22Rv1 (cell line): ENCODE measurements at regions not wholly inside any gene's neighbourhood (a gene's known extent, or its start where the extent isn't known, plus 50 kb on each side); places are given as distances from the start of the nearest gene placed in this dataset.

Experiments
- ZFX ChIP-seq: fragments of 450-650 bp; IDR thresholded peaks from 2 replicates; pipeline ENCODE4 v1.6.1; 2017; ENCODE audit warnings: antibody characterized with exemption, borderline replicate concordance
- TF ChIP-seq, protein P1 (sequence below): fragments of 450-650 bp; IDR thresholded peaks from 2 replicates; pipeline ENCODE4 v1.5.1; 2017; ENCODE audit warnings: mild to moderate bottlenecking

DNA sequence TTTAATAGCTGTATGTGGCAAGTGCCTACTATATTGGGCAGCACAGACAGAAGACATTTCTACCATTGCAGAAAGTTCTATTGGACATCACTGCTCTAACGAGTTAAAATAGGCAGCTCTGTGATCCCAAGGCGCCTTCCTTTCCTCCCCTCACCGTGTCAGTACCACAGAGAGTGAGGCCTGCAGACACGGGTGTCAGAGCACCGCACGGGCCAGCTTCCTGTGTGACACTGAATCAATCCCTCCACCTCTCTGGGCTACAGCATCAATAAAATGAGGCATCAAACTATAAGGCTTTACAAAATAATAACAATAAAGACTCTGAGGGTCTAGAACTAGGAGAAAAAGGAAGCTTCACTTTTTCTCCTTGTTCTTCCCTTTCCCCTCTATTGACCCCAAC, 246.7 kb downstream of the FOXD2 start:
- TF ChIP-seq, protein P1, sequence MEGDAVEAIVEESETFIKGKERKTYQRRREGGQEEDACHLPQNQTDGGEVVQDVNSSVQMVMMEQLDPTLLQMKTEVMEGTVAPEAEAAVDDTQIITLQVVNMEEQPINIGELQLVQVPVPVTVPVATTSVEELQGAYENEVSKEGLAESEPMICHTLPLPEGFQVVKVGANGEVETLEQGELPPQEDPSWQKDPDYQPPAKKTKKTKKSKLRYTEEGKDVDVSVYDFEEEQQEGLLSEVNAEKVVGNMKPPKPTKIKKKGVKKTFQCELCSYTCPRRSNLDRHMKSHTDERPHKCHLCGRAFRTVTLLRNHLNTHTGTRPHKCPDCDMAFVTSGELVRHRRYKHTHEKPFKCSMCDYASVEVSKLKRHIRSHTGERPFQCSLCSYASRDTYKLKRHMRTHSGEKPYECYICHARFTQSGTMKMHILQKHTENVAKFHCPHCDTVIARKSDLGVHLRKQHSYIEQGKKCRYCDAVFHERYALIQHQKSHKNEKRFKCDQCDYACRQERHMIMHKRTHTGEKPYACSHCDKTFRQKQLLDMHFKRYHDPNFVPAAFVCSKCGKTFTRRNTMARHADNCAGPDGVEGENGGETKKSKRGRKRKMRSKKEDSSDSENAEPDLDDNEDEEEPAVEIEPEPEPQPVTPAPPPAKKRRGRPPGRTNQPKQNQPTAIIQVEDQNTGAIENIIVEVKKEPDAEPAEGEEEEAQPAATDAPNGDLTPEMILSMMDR = no peak
- no peak for TF ChIP-seq ZFX
